Hematopoietic multipotent progenitor cell treated with erythropoietin and hydrocortisone succinate and interleukin-3 and kit ligand, for 8 days (in vitro differentiated cells): ENCODE measurements at regions not wholly inside any gene's neighbourhood (a gene's known extent, or its start where the extent isn't known, plus 50 kb on each side); places are given as distances from the start of the nearest gene placed in this dataset.

Experiments
- DNase-seq: peaks from one replicate; pipeline ENCODE4 v3.0.0-alpha.2; 2015

DNA sequence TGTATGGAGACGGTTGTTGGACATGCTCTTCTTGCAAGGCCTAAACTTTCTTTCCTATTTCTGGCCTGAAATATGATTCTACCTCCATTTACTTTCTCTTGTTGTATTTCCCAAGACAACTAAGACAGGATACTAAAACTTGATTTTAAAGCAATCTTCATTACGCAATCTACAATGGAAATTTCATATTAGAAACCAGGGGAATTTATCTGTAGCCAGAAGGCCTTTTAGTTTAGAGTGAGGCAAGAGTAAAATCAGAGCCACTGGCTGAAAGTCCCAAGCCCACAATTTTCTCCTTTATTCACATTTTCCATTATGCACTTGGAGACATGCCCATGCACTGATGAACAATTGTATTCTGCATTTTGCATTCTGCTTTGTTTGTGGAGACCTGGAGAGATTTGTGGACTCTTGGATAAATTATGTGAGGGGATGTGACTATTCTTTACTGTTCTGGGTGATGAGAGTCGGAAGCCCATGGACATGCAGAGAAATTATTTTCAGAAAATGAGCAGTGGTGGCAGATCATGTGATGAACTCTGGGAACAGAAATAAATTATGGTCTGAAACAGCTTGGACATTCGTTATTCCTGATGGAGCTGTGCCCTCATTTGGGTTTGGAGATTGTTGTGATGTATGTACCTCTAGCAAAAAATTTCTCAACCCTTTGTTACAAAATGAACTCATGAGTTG is 336.8 kb downstream of the SEC16B start:
- no peak for DNase-seq

DNA sequence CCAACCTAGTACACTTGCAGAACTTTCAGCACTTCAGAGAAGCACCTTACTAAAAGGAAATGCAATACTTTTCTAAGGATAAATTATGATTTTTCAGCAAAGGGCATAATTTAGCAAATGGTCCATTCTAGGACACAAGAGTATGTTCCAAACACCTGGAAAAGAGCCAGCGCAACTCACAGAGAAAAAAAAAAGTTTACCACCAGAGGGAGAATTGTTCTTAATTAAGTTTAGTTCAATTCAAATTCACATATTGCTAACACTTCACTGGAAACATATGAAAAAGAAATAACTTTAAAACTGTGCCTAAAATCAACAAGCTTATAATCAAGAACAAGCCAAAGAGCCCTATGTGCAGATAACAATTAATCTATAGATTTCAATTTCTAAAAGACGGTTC is 338.1 kb downstream of the SEC16B start:
- DNase-seq: no peak

DNA sequence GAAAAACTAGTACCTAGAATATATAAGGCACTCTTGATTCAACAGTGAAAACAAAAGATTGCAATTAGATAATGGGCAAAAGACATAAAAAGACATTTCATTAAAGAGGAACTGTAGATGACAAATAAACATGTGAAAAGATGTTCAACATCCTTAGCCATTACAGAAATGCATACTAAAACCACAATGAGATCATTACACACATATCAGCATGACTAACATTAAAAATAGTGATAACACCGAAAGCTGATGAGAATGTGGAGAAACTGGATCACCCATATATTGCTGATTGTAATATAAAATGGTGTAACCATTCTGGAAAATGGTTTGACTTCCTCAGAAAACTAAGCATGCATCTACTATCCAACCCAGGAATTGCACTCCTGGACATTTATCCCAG is 340.3 kb downstream of the SEC16B start:
- DNase-seq: no peak

DNA sequence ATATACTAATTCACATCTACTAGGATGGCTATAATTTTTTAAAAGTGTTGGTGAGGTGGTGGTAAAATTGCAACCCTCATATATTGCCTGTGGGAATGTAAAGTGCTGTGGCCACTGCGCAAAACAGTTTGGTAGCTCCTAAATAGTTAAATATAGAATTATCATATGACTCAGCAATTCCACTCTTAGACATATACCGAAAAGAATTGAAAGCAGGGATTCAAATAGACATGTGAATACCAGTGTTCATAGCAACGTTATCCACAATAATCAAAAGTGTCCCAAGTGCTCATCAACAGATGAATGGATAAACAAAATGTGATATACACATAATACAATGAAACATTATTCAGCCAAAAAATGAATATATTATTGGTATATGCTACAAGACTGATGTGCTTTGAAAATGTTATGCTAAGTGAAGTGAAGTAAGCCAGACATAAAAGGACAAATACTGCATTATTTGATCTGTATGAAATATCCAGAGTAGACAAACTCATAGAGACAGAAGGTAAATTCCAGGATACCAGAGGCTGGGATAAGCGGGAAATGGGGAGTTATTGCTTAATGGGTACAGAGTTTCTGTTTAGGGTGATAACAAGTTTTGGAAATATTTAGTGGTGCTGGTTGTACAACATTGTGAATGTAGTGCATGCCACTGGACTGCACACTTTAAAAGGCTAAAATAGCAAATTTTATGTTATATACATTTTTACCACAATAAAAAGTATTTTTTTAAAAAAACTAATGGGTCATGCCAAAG is 342.5 kb downstream of the SEC16B start:
- no peak for DNase-seq

DNA sequence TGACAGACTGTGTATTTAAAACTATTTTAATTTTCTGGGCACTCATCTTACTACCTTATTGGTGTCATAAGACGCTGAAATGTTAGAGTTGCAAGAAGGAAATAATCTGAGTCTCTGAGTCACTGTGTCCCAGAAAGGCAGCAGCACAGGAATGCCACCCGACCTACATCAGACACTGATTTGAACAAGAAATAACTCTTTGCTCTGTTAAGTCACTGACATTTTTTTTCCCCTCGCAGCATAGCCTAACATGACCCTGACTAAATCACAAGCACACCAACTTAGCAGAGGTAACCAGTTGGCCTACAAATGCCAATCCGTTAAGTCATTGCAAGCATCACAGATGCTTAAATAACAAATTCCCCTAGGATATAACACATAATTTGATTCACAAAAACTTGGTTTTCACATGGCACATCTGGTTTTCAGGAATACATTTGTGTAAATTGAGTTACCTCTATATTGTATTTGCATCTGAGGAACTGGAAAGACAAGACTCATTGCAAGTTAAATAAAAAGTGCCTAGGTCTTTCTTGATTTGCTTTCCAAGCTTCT is 349.1 kb downstream of the SEC16B start:
- no peak for DNase-seq

DNA sequence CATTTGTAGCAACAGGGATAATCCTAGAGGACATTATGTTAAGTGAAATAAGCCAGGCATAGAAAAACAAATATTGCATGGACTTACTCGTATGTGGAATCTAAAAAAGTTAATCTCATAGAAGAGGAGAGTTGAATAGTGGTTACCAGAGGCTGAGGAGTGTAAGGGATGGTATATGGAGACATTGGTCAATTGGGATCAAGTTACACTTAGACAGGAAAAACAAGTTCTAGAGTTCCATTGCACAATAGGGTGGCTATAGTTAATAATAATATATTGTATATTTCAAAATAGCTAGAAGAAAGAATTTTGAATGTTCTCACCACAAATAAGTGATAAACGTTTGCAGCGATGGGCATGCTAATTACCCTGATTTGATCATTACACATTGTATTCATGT is 354.6 kb downstream of the SEC16B start:
- no peak for DNase-seq

DNA sequence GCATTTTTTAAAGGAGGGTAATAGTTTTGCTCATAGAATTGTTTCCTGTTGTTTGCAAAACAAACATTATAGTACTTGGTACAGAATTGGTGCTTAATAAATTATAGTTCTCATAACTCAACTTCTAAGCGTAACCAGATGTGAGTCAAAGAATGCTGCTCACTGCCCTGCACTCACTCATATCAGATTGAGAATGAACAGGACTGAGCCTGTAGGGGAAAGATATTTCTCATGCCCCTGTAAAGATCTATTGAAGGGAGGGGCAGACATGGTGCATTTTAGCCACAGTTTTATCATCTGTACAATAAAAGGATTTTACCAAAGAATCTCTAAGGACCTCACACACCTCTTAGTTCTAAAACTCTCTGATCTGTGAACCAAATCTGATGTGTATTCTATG is 358.5 kb downstream of the SEC16B start:
- DNase-seq: no peak

DNA sequence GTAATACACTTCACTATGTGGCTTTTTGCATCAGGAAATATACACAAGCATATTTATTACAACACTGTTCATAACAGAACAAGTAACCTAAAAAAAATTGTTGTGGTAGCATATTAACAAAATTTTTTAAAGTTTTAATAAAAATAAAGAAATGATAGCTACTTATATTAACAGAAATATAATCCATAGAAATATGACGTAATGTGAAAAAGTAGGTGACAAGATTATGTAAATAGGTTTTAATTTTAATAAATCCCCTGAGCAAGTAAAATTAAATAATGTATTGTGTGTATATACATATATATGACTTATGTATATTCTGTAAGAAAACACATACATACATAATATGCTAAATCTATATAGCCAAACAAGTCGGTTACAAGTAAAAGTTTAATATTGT is 359.9 kb downstream of the SEC16B start:
- DNase-seq: no peak

DNA sequence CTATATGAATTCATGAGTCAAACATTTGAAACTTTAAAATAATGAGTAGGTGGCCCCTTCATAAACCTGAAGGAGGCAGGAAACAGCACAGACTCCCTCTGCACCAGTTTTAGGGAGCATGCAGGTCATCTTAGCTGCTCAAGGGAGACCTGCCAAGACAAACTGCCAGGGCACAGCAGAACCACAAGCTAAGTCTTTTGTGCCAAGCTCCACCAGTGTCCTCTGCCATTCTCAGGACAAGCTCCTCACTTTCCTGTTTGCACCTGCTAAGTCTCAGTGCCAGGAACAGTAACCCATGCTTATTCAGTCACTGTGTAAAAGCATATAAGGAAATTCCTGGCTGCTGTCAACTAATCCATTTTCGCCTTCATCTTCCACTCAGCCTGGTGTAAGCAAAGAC is 368.9 kb downstream of the SEC16B start:
- no peak for DNase-seq

DNA sequence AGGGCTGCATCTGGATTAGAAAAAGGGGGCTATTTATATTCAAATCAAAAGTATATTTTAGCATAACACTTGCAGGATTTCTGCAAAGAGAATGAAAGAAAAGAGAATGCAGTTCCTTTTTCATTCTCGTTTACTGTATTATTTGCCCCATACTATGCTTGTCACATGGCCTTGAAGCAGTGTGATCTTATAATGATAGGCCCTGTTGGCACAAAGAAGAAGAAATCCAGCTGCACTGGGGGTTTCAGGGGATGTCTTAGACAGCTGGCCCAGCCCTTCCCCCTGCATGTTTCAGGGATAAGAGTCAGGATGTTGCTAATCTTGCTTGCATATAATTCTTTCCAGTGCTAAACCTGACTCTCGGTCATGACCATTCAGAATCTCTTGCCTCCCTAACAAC is 369.5 kb downstream of the SEC16B start:
- no peak for DNase-seq

DNA sequence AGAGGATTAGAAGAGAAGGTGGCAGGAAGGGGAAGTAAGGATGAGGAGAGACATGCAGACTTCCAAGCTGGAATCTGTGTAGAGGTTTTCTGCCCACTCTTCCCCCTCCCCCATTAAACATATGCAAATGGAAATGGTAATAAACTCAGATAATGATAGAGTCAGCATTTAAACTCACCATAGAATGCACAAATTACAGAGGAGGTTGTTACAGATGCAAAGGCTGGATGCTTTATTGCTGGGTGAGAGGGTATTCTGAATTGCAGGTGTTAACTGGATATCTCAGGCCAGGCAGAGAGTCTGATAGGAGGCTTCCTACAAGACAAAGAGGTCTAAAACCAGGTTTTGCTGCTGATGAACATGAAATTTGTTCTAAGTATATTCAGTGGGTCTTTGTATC is 372.5 kb downstream of the SEC16B start:
- DNase-seq: no peak

DNA sequence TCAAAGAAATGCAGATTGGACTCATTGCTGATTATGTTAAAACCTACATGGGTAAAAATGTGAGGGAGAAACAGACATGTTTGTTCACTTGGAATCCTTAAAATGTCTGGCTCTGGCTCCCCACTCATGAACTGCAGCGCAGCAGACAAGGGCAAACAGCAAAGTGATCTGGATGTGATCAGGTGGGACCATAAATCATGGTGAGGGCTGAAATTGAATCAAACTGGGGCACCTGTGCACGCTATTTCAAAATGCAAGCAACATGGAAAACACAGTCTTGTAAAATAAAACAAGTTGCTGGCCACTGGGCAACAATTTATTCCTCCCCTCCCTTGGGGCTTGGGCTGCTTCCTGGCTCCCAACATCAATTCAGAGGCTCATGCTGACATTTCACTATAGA is 373.4 kb downstream of the SEC16B start:
- DNase-seq: no peak

DNA sequence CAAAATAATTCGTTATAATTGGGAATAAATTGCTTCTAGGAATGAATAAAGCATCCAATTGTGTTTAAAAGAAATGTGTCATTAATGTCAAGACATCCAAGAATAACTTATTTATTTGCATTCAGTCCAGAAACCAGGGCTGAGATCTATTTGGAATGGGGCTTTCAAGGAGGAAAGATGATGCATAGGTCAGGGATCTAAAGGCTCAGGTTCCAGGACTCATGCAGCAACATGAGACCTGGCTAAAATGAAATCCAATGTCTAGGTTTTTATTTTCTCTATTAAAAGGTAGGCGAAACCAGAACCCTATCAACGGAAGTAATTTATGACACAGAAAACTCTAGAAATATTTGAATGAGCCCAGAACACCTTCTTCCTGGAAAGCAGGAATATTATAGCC is 376.8 kb downstream of the SEC16B start:
- no peak for DNase-seq

DNA sequence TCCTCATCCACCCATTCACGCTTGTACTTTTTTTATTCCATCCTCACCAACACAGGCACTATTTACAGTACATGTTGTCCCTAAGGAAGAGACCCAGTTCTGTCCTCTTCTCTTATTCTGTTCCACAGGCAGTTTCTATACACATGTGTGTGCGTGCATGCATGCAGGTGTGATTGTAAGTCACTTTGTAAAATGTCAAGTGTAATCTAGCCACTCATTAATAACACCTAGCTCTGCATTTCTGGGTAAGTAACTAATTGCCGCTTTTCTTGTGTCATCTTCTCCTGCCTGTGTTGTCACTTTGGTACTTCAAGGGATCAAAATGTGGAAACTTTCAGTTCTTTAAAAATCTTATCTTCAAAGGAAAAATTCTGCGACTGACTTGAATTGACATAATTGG is 377.2 kb downstream of the SEC16B start:
- DNase-seq: no peak

DNA sequence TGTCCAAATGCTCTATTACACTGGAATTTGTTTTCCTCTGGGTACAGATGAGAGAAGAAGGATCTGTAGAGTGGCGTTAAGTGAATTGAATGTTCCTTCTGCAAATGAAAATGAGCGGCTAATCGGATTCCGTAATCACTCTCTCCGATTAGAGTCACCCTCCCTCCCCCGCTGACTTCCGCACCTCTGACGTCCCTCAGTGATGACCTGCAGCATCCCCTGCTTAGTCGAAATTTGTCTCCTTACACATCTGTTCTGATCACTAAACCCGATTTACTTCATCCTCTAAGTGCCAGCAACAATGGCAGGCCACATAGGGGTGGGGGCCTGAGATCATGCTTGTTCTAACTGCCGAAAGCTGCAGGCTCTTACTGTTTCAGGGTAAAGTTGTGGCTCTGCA is 378.7 kb downstream of the SEC16B start:
- no peak for DNase-seq

DNA sequence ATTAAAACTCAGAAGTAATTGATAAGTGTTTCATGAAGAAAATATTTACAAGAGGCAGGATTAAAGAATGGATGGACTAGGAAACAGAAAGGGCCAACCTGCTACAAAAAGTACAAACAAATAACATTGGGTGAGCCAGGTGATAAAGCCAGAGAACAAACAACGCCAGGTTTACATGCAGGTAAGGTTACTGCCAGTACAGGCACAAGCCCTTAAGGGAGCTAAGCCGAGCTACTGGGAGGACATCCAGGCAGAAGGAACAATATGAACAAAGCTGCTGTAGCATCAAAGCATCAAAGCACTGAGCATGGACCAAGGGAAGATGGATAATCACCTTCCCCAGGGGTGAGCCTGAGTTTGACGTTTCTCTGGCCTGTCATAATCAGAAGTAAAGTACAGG is 380.7 kb downstream of the SEC16B start:
- DNase-seq: no peak

DNA sequence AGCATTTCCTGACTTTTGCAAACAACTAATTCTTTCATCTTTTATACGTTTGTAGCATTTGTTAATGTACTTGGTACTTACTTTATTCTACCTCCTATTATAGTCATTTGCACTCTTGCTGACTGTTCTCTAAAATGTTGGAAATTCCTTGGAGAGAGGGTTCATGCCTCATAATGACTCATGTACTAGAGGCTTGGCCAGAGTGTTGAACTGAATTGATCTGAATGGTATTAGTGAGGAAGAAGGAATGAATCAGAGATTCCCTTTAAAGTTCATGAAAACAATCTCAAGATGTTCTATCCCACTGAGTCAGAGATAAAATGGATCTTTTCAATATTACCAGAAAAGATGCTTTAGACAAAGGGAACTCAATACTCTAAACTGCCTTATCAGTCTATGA is 383.4 kb downstream of the SEC16B start:
- no peak for DNase-seq

DNA sequence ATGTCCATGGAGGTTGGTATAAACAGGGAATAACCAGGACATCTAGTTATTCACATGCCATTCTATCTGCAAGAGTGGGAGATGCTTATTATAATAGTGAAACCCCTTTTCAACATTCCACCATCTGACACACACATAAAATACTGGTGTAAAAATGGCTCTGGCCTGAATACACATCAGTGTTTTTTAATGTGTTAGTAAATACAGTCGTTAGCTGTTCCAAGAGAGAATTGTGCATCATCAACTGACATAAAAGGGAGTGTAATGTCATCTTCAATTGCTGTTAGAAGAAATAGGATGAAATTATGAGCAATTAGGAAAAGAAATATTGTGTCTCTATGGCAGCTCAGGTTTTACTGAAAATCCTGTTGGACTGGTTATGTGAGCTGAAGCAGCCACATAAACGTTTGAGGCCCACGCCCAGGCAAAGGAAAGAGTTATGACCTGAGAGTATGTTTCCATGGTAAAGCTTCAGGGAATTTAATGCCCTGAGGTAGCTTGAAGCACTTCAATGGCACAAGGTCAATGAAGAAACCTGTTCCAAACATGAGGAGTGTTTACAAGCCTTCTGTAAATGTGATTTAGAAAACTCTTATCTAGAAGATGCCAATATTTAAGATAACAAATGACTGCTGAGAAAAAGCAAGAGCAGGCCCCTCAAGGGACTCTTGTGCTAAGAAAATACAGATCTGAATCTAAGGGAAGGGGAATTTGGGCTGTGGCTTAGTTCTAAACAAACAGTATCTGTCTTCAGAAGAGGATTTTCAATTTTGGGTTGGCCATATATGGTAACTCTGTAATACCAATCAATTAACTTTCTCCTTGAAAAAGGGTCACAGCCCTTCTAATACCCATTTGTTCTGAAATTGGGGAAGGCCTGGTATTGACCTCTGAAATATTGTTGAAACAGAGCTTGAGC is 384.3 kb downstream of the SEC16B start:
- DNase-seq: no peak

DNA sequence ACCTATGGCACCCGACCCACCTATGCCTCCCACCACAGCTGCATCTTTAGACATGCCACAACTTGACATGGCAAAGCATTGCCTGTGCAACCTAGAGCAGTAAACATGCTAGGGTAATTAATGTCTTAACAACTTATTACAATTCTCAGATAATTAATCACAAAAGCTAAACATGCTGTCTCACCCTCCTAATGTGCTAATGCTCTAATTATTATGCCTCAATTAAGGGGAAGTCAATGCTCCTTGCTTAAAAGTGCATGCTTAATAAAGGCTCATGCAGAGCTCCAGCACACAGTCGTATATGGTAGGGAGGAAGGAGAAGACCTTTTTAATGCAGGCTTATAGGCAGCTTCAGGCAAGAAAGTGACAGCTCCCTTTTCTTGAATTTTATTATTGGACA is 396.0 kb downstream of the SEC16B start:
- DNase-seq: no peak

DNA sequence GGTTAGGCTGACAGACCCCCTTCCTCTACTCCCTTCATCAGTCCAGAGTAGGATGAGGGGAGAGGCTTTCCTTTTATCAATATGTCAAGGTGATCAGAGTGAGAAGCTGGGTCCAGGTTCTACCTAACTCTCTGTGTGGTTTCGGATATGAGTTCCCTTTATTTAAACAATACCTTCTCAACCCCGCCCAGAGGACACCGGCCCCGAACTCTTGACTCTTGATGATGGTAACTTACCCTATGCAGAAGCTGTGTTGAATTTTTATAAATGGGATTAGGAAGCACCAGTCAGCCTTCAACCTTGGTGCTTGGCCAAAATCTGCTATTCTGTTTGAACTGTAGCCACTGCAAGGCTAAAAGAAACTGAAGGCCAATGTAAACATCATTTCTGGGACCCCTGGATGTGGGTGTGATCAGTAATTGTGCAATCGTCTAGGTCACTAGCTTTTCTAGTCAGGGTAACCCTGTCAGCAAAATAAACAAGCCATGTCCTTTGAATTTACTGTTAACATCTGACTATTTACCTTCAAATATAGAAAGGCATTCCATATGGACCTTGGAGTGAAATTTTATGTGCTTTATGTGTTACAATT is 398.3 kb downstream of the SEC16B start:
- DNase-seq: no peak

DNA sequence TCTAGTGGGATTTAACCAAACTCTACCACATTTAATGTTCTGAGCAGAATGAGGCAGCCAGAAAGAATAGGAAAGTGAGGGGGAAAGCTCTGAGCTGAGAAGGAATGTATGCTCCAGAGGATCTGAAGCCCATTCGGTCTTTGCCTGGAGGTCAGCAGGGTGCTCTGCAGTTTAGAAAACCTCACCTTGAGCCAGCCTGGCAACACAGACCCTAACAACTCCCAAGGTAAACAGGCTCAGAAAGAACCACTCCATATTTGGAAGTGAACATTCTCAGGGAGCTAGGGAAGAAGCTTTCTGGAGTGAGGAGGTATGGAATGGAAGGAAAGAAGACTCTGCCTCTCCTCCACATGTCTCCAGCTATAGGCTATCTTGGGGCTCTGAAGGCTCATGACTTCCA is 398.8 kb downstream of the SEC16B start:
- no peak for DNase-seq

DNA sequence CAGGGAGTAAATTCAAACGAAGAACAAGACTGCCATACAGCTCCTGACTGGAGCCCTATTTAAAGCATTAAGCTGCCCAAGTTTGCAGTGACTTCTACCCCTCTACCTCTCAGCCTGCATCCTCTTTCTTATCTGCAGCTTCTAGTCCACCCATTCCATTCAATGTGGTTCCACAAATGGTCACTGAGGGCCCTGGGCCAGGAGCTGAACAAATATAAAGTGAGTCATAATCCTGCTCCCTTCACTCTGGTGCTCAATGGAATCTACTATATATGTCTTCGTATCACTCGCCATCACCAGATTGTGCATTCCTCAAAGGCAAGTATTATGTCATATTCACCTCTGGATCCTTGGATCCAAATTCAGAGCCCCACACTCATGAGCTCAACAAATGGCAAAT is 398.7 kb downstream of the BRINP2 start:
- DNase-seq: no peak

DNA sequence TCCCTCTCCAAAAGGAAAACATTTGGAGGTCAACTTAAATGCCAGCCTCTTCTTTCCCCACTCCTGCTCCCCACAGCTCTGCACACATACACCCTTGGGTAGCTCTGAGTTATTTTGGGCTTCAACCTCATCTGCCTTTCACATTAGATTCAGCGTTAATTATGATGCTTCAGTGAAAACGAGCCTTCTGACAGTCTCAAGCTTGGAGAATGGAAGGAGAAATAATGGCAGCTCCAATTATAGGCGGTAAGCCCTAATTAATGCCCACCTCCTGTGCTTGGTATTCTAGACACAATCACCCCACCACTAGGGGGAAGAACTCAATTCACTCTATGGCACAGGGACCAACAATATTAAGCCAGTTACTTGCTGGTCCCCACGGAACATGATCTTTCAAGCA is 397.9 kb downstream of the BRINP2 start:
- DNase-seq: no peak
